Breast epithelium (tissue), 4 donors: ENCODE measurements at regions not wholly inside any gene's neighbourhood (a gene's known extent, or its start where the extent isn't known, plus 50 kb on each side); places are given as distances from the start of the nearest gene placed in this dataset.

Experiments used
- DNase-seq, 2 donors: peaks; one replicate each; pipeline ENCODE4 v3.0.0-alpha.2; 2019; ENCODE audit warnings: low spot score in 2 of 2
- H3K27ac ChIP-seq, 2 donors: fragments of 200-600 bp; sonication (generic) in 1 of 2; one replicate each; pipeline ENCODE4 v1.5.1; 2016 to 2019; ENCODE audit warnings: mild to moderate bottlenecking in 1 of 2
- H3K27me3 ChIP-seq, 2 donors: fragments of 200-600 bp; sonication (generic) in 1 of 2; one replicate each; pipeline versions ENCODE4 v1.5.1 to v1.6.0; 2017 to 2019; ENCODE audit warnings: control low read depth in 1 of 2, mild to moderate bottlenecking in 1 of 2
- H3K36me3 ChIP-seq: fragments of 200-600 bp; one replicate; pipeline ENCODE4 v1.5.1; 2019
- H3K4me1 ChIP-seq, 2 donors: fragments of 200-600 bp; sonication (generic); one replicate each; pipeline ENCODE4 v1.5.1; 2016 to 2019; ENCODE audit warnings: control low read depth in 1 of 2
- H3K4me3 ChIP-seq, 3 donors: fragments of 200-600 bp; sonication (generic); 1 replicate in 2 of 3; 2 replicates in 1 of 3; pipeline ENCODE4 v1.5.1; 2016 to 2019; ENCODE audit warnings: mild to moderate bottlenecking in 3 of 3, moderate library complexity in 2 of 3
- H3K9me3 ChIP-seq, 2 donors: fragments of 200-600 bp; sonication (generic) in 1 of 2; one replicate each; pipeline ENCODE4 v1.5.1; 2016 to 2019; ENCODE audit warnings: control low read depth in 1 of 2
- POLR2A ChIP-seq: fragments of 450-650 bp; IDR thresholded peaks from one replicate; pipeline ENCODE4 v1.6.1; 2016; ENCODE audit warnings: antibody characterized with exemption, mild to moderate bottlenecking, moderate library complexity
- POLR2AphosphoS5 ChIP-seq, 3 donors: sonication (generic); formaldehyde crosslinking; IDR thresholded peaks; one replicate each; pipeline ENCODE4 v1.6.1; 2017; ENCODE audit warnings: antibody characterized with exemption in 3 of 3
- intact Hi-C: fragments of 100-400 bp; cut with DNase I; formaldehyde crosslinking; loops from one replicate; pipeline ENCODE4 v1.15.1; 2023; ENCODE audit warnings: low total_unique reads
- TF ChIP-seq, protein P1 (sequence below), 3 donors: fragments of 450-650 bp; IDR thresholded peaks; one replicate each; pipeline ENCODE4 v1.5.1; 2016 to 2017; ENCODE audit warnings: antibody characterized with exemption in 3 of 3, mild to moderate bottlenecking in 3 of 3, moderate library complexity in 3 of 3

DNA sequence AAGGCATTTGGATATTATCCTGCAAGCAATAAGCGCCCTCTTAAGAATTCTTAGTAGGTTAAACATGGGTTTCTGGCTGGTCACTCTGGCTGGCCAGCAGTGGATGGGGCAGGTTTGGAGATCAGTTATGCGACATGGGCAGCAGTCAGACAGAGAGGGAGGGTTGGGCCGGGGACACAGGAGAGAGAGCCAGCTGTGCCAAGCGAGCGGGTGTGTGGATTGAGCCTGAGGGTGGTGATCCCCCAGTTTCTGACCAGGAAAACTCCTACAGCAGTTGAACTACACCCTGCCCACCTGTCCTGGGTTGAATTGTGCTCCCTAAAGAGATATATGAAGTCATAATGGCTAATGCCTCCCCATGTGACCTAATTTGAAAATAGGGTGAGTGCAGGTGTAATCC is 671.2 kb downstream of the TBC1D22A start:
- TF ChIP-seq POLR2A = no peak
- TF ChIP-seq, protein P1, sequence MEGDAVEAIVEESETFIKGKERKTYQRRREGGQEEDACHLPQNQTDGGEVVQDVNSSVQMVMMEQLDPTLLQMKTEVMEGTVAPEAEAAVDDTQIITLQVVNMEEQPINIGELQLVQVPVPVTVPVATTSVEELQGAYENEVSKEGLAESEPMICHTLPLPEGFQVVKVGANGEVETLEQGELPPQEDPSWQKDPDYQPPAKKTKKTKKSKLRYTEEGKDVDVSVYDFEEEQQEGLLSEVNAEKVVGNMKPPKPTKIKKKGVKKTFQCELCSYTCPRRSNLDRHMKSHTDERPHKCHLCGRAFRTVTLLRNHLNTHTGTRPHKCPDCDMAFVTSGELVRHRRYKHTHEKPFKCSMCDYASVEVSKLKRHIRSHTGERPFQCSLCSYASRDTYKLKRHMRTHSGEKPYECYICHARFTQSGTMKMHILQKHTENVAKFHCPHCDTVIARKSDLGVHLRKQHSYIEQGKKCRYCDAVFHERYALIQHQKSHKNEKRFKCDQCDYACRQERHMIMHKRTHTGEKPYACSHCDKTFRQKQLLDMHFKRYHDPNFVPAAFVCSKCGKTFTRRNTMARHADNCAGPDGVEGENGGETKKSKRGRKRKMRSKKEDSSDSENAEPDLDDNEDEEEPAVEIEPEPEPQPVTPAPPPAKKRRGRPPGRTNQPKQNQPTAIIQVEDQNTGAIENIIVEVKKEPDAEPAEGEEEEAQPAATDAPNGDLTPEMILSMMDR (IDR thresholded peaks at IDR 0.05) = no peak
- no peak for TF ChIP-seq POLR2AphosphoS5 (IDR thresholded peaks at IDR 0.05)
- Histone ChIP-seq H3K27ac (no peak overlapping the region), H3K36me3 (no peaks in the 10 kb centered on the region), H3K9me3 (peaks cover 4 to 11% of the 10 kb centered on the region in 2 donors), H3K4me3 (no peak overlapping the region), H3K4me1 (no peaks in the 10 kb centered on the region), H3K27me3 (peaks cover 0 to 3% of the 10 kb centered on the region in 2 donors)
- no peak for DNase-seq
- intact Hi-C loops = no loop called here

- H3K9me3 ChIP-seq = peaks cover 4 to 20% of the 10 kb centered on the region in 2 donors
- no peak for DNase-seq
- H3K4me3 ChIP-seq = no peak overlapping the region
- intact Hi-C loops = no loop called here
- no peak overlapping the region for H3K27ac ChIP-seq
- no peaks in the 10 kb centered on the region for H3K4me1 ChIP-seq
- H3K36me3 ChIP-seq = no peaks in the 10 kb centered on the region
- TF ChIP-seq, protein P1 (IDR thresholded peaks at IDR 0.05) = no peak
- TF ChIP-seq POLR2A (no peak), POLR2AphosphoS5 (IDR thresholded peaks at IDR 0.05) (no peak)
- peaks cover 0 to under 1% of the 10 kb centered on the region in 2 donors for H3K27me3 ChIP-seq
Measured at GRCh38 chr22:47432683-47433082, 670.2 kb downstream of the TBC1D22A start.

DNA sequence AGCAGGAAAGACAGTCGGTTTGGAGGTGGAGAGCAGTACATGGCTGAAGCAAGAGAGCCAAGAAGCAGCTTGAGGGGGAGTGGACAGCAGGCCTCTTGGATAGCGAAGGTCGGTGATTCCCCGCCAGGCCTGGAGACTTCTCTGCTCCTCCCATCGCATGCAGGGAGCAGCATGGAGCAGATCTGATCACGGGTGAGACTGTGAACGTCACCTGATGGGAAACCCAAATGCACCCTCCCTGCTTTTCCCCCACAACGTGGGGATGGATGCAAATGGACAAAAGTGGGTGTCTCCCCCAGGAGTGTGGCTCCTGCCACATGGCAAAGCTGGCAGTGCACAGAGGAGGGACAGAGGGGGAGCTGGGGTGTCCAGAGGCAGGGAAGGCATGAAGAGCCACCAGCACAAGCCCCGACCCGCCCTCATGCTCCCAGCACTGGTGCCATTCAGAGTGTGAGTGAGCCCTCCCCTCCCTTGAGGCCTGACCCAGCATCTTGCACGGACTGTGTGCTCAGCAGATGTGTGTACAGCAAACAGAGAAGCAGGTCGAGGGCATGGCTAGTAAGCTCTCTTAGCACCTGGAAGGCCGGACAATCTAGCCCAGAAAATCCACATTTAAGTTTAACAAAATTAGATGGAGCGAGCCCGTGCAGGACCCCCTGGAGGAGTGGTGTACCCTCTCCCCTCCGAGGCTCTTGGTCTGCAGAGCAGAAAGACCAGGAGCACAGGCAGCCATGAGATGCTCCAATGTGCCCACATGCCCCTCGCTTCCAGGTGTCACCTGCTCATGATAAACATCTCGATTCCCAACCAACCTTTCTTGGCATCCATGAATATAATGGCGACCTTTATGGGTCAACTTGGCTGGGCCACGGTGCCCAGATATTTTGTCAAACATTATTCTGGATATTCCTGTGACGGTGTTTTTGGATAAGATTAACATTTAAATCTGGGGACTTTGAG is 661.7 kb downstream of the TBC1D22A start:
- Histone ChIP-seq H3K36me3 (no peaks in the 10 kb centered on the region), H3K27ac (no peak overlapping the region), H3K9me3 (peaks cover 0 to 14% of the 10 kb centered on the region in 2 donors), H3K27me3 (peaks cover 0 to 43% of the 10 kb centered on the region in 2 donors), H3K4me1 (no peaks in the 10 kb centered on the region), H3K4me3 (no peak overlapping the region)
- no peak for DNase-seq
- TF ChIP-seq, protein P1 (IDR thresholded peaks at IDR 0.05) = no peak
- TF ChIP-seq POLR2AphosphoS5 (IDR thresholded peaks at IDR 0.05) = no peak
- no peak for TF ChIP-seq POLR2A
- intact Hi-C loops = no loop called here

DNA sequence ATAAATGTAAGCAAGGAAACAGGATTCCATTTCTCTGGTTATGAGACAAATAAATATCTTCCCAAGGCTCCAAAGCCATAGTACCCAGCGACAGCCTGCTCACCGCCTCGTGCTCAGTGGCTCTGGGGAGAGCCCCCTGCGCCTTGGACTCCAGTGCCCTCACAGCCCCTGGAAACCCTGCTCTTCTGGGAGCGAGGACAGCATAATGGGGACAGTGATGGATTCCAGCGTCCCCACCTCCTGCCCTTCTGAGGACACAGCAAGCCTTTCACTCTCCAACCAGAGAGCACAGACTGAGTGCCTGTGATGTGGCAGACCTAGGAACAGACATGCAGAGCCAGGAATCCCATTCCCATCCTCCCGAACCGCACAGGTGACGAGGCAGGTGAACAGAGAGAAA is 660.8 kb downstream of the TBC1D22A start:
- no peak for DNase-seq
- peaks cover 0 to 5% of the 10 kb centered on the region in 2 donors for H3K9me3 ChIP-seq
- no peak overlapping the region for H3K4me3 ChIP-seq
- no peaks in the 10 kb centered on the region for H3K4me1 ChIP-seq
- peaks cover 0 to 43% of the 10 kb centered on the region in 2 donors for H3K27me3 ChIP-seq
- TF ChIP-seq, protein P1 (IDR thresholded peaks at IDR 0.05) = no peak
- TF ChIP-seq POLR2AphosphoS5 (IDR thresholded peaks at IDR 0.05) (no peak), POLR2A (no peak)
- no peak overlapping the region for H3K27ac ChIP-seq
- intact Hi-C loops = no loop called here
- H3K36me3 ChIP-seq = no peaks in the 10 kb centered on the region

GRCh38 chr22:47422736-47423135 is 660.3 kb downstream of the TBC1D22A start:
- Histone ChIP-seq H3K9me3 (no peaks in the 10 kb centered on the region), H3K36me3 (no peaks in the 10 kb centered on the region), H3K27me3 (peaks cover 0 to 43% of the 10 kb centered on the region in 2 donors), H3K4me3 (no peak overlapping the region), H3K4me1 (no peaks in the 10 kb centered on the region), H3K27ac (no peak overlapping the region)
- no peak for DNase-seq
- intact Hi-C loops = no loop called here
- TF ChIP-seq POLR2AphosphoS5 (IDR thresholded peaks at IDR 0.05) = no peak
- TF ChIP-seq, protein P1 (IDR thresholded peaks at IDR 0.05) = no peak
- no peak for TF ChIP-seq POLR2A
